GM21381 (cell line): ENCODE measurements at regions not wholly inside any gene's neighbourhood (a gene's known extent, or its start where the extent isn't known, plus 50 kb on each side); places are given as distances from the start of the nearest gene placed in this dataset.
"Not testable (repeated sequence)": the region's sequence is repeated elsewhere in the genome, so short reads cannot be mapped to it uniquely, and the experiment has no call there.

ENCODE experiments used
- ATAC-seq: cut with Tn5 transposase; IDR thresholded peaks from one replicate; pipeline ENCODE4 v1.9.1; 2021; ENCODE audit warnings: mild to moderate bottlenecking, moderate library complexity; ENCODE audit not compliant: unreplicated experiment

GRCh38 chr1:213759359-213760181 is 228.2 kb upstream of the PROX1 start:
- ATAC-seq: no peak

GRCh38 chr1:213761845-213762407 is 225.8 kb upstream of the PROX1 start:
- no peak for ATAC-seq

GRCh38 chr1:213767683-213768082 is 220.1 kb upstream of the PROX1 start:
- no peak for ATAC-seq

- no peak for ATAC-seq
These were observed 215.4 kb upstream of the PROX1 start for GRCh38 chr1:213772128-213773063.

- ATAC-seq: no peak
These were observed 213.8 kb upstream of the PROX1 start for GRCh38 chr1:213773975-213774374.

- no peak for ATAC-seq
These were observed 210.8 kb upstream of the PROX1 start for GRCh38 chr1:213776969-213777368.

- no peak for ATAC-seq
These were observed 208.5 kb upstream of the PROX1 start for GRCh38 chr1:213779228-213779627.

- no peak for ATAC-seq
These were observed 204.7 kb upstream of the PROX1 start for GRCh38 chr1:213782941-213783672.

- no peak for ATAC-seq
These were observed 203.9 kb upstream of the PROX1 start for GRCh38 chr1:213783893-213784292.

GRCh38 chr1:213786683-213787082 is 201.1 kb upstream of the PROX1 start:
- ATAC-seq: no peak

GRCh38 chr1:213790565-213790964 is 197.2 kb upstream of the PROX1 start:
- ATAC-seq: no peak

- no peak for ATAC-seq
These were observed 194.2 kb upstream of the PROX1 start for GRCh38 chr1:213793482-213794067.

- no peak for ATAC-seq
These were observed 191.2 kb upstream of the PROX1 start for GRCh38 chr1:213796525-213796924.

GRCh38 chr1:213808288-213808687 is 179.5 kb upstream of the PROX1 start:
- ATAC-seq: not testable (repeated sequence)

- no peak for ATAC-seq
These were observed 170.6 kb upstream of the PROX1 start for GRCh38 chr1:213817156-213817555.

- no peak for ATAC-seq
These were observed 167.2 kb upstream of the PROX1 start for GRCh38 chr1:213820362-213821149.

GRCh38 chr1:213821175-213821942 is 166.4 kb upstream of the PROX1 start:
- no peak for ATAC-seq

- ATAC-seq: no peak
These were observed 165.8 kb upstream of the PROX1 start for GRCh38 chr1:213821943-213822334.

GRCh38 chr1:213826891-213827290 is 160.9 kb upstream of the PROX1 start:
- ATAC-seq: no peak
